Calu3 (cell line): ENCODE measurements at regions not wholly inside any gene's neighbourhood (a gene's known extent, or its start where the extent isn't known, plus 50 kb on each side); places are given as distances from the start of the nearest gene placed in this dataset.

Source experiments
- BruUV-seq: library from RNA; stranded (reverse); fragments of 400-500 nt; replicated peaks from 2 replicates; lab custom pipeline; 2021; lab: Mats Ljungman, UMichigan
- CTCF ChIA-PET: fragments of 300-600 bp; sonication (Branson Sonifier 250); formaldehyde crosslinking; loops from one replicate; lab custom pipeline; 2022; ENCODE audit warnings: antibody characterized with exemption; lab: Charles Lee
- DNase-seq: peaks from one replicate; pipeline ENCODE4 v3.0.0; 2022
- H3K27ac Mint-ChIP-seq: one replicate; pipeline ENCODE4 v1.8.0; 2022; ENCODE audit warnings: mixed read lengths; ENCODE audit not compliant: unreplicated experiment
- H3K27me3 Mint-ChIP-seq: one replicate; pipeline ENCODE4 v1.8.0; 2022; ENCODE audit warnings: mixed read lengths; ENCODE audit not compliant: unreplicated experiment
- H3K36me3 Mint-ChIP-seq: one replicate; pipeline ENCODE4 v1.8.0; 2022; ENCODE audit warnings: mild to moderate bottlenecking, moderate library complexity, mixed read lengths; ENCODE audit not compliant: insufficient read depth, unreplicated experiment
- H3K4me1 Mint-ChIP-seq: one replicate; pipeline ENCODE4 v1.8.0; 2022; ENCODE audit warnings: mild to moderate bottlenecking, low read depth, mixed read lengths; ENCODE audit not compliant: unreplicated experiment
- H3K4me3 Mint-ChIP-seq: one replicate; pipeline ENCODE4 v1.8.0; 2022; ENCODE audit warnings: mild to moderate bottlenecking, low read depth, moderate library complexity, mixed read lengths; ENCODE audit not compliant: unreplicated experiment
- H3K9me3 Mint-ChIP-seq: one replicate; pipeline ENCODE4 v1.8.0; 2022; ENCODE audit warnings: low read depth, mixed read lengths; ENCODE audit not compliant: unreplicated experiment
- CTCF ChIP-seq: fragments of 200-600 bp; IDR thresholded peaks from one replicate; pipeline ENCODE4 v1.8.0; 2022; ENCODE audit warnings: antibody characterized with exemption; ENCODE audit not compliant: unreplicated experiment
- intact Hi-C: fragments of 100-400 bp; cut with micrococcal nuclease; formaldehyde crosslinking; loops from one replicate; pipeline ENCODE4 v1.10.0; 2022; ENCODE audit not compliant: unreplicated experiment

- Mint-ChIP-seq H3K4me3 (peak overlapping the region; percentile 56), H3K36me3 (peaks cover 8% of the 10 kb centered on the region), H3K27me3 (no peaks in the 10 kb centered on the region), H3K4me1 (peaks cover 27% of the 10 kb centered on the region), H3K9me3 (peaks cover 2% of the 10 kb centered on the region), H3K27ac (peak overlapping the region; percentile 93)
- DNase-seq = peak; percentile 69
- CTCF ChIA-PET = interaction anchor here (0.6 to 1.3 kb wide), 8 partner anchors 21 to 322 kb away, joined by 3 to 6 read pairs (median 4); no protein-coding TSS in a partner anchor
- BruUV-seq = no TSS peak
- intact Hi-C loops = loop anchor here (5.0 kb wide), 1 partner anchor 37 kb away; no protein-coding TSS in a partner anchor
- TF ChIP-seq CTCF = no peak
These were observed 245.3 kb upstream of the RUNX1 start for GRCh38 chr21:35294231-35294898.

GRCh38 chr21:35291973-35292627 lies 243.0 kb upstream of the RUNX1 start:
- no peak overlapping the region for H3K27ac Mint-ChIP-seq
- H3K9me3 Mint-ChIP-seq = peaks cover 6% of the 10 kb centered on the region
- H3K4me1 Mint-ChIP-seq = peaks cover 27% of the 10 kb centered on the region
- BruUV-seq = no TSS peak
- no peak for DNase-seq
- no peaks in the 10 kb centered on the region for H3K27me3 Mint-ChIP-seq
- H3K4me3 Mint-ChIP-seq = no peak overlapping the region
- CTCF ChIA-PET = no interaction called here
- intact Hi-C loops = loop anchor here (5.0 kb wide), 1 partner anchor 35 kb away; no protein-coding TSS in a partner anchor
- no peak for TF ChIP-seq CTCF
- peaks cover 8% of the 10 kb centered on the region for H3K36me3 Mint-ChIP-seq

- H3K27ac Mint-ChIP-seq = no peak overlapping the region
- no peaks in the 10 kb centered on the region for H3K27me3 Mint-ChIP-seq
- no peak for DNase-seq
- peaks cover 5% of the 10 kb centered on the region for H3K9me3 Mint-ChIP-seq
- peaks cover 25% of the 10 kb centered on the region for H3K4me1 Mint-ChIP-seq
- intact Hi-C loops = loop anchor here (5.0 kb wide), 1 partner anchor 34 kb away; no protein-coding TSS in a partner anchor
- no peak for TF ChIP-seq CTCF
- BruUV-seq = no TSS peak
- no peak overlapping the region for H3K4me3 Mint-ChIP-seq
- CTCF ChIA-PET = no interaction called here
- H3K36me3 Mint-ChIP-seq = peaks cover 8% of the 10 kb centered on the region
These were observed 241.9 kb upstream of the RUNX1 start for GRCh38 chr21:35291034-35291433.

- Mint-ChIP-seq H3K36me3 (peaks cover 5% of the 10 kb centered on the region), H3K4me3 (no peak overlapping the region), H3K27ac (no peak overlapping the region), H3K27me3 (no peaks in the 10 kb centered on the region), H3K9me3 (peaks cover 6% of the 10 kb centered on the region), H3K4me1 (peaks cover 8% of the 10 kb centered on the region)
- no peak for TF ChIP-seq CTCF
- CTCF ChIA-PET = interaction anchor here (0.5 kb wide), 1 partner anchor 552 kb away, joined by 3 read pairs; no protein-coding TSS in a partner anchor
- intact Hi-C loops = no loop called here
- no peak for DNase-seq
- BruUV-seq = no TSS peak
These were observed 239.1 kb upstream of the RUNX1 start for GRCh38 chr21:35288238-35288637.
